Activated CD4-positive, alpha-beta memory T cell treated with anti-CD3 and anti-CD28 coated beads, Interleukin-2, amount 10 ng/mL, durations not matched to agents 7 days and 5 days (primary cell): ENCODE measurements at regions not wholly inside any gene's neighbourhood (a gene's known extent, or its start where the extent isn't known, plus 50 kb on each side); places are given as distances from the start of the nearest gene placed in this dataset.

Source experiments
- CTCF ChIA-PET: fragments of 350-600 bp; sonication (Branson Sonifier 250); formaldehyde crosslinking; loops from one replicate; lab custom pipeline; 2021; ENCODE audit warnings: antibody characterized with exemption, inconsistent platforms; lab: Charles Lee
- POLR2A ChIA-PET: fragments of 350-600 bp; sonication (Branson Sonifier 250); formaldehyde crosslinking; loops from one replicate; lab custom pipeline; 2021; ENCODE audit warnings: antibody characterized with exemption; lab: Charles Lee
- DNase-seq: peaks from one replicate; pipeline ENCODE4 v3.0.0-alpha.2; 2020
- H3K27ac Mint-ChIP-seq: one replicate; pipeline ENCODE4 v1.8.0; 2021; ENCODE audit warnings: mild to moderate bottlenecking, mixed read lengths
- H3K27me3 Mint-ChIP-seq: one replicate; pipeline ENCODE4 v1.8.0; 2021; ENCODE audit warnings: mixed read lengths
- H3K36me3 Mint-ChIP-seq: one replicate; pipeline ENCODE4 v1.8.0; 2021; ENCODE audit warnings: low read depth, mixed read lengths
- H3K4me1 Mint-ChIP-seq: one replicate; pipeline ENCODE4 v1.8.0; 2021; ENCODE audit warnings: mixed read lengths
- H3K4me3 Mint-ChIP-seq: one replicate; pipeline ENCODE4 v1.8.0; 2021; ENCODE audit warnings: mild to moderate bottlenecking, mixed read lengths
- H3K9me3 Mint-ChIP-seq: one replicate; pipeline ENCODE4 v1.8.0; 2021; ENCODE audit warnings: mixed read lengths

- CTCF ChIA-PET = no interaction called here
- Mint-ChIP-seq H3K4me3 (no peak overlapping the region), H3K27ac (no peak overlapping the region), H3K4me1 (no peaks in the 10 kb centered on the region), H3K36me3 (no peaks in the 10 kb centered on the region), H3K27me3 (no peaks in the 10 kb centered on the region), H3K9me3 (no peaks in the 10 kb centered on the region)
- DNase-seq = no peak
- POLR2A ChIA-PET = no interaction called here
Measured at GRCh38 chr9:79928661-79929223, 357.0 kb downstream of the TLE4 start.

- H3K4me3 Mint-ChIP-seq = no peak overlapping the region
- H3K27ac Mint-ChIP-seq = no peak overlapping the region
- H3K36me3 Mint-ChIP-seq = no peaks in the 10 kb centered on the region
- DNase-seq = no peak
- ChIA-PET CTCF (no interaction called here), POLR2A (no interaction called here)
- no peaks in the 10 kb centered on the region for H3K9me3 Mint-ChIP-seq
- no peaks in the 10 kb centered on the region for H3K4me1 Mint-ChIP-seq
- H3K27me3 Mint-ChIP-seq = no peaks in the 10 kb centered on the region
Measured at GRCh38 chr9:79925326-79925725, 353.6 kb downstream of the TLE4 start.

GRCh38 chr9:79924836-79925235 is 353.1 kb downstream of the TLE4 start:
- Mint-ChIP-seq H3K4me3 (no peak overlapping the region), H3K4me1 (no peaks in the 10 kb centered on the region), H3K27ac (no peak overlapping the region), H3K27me3 (no peaks in the 10 kb centered on the region), H3K9me3 (no peaks in the 10 kb centered on the region), H3K36me3 (no peaks in the 10 kb centered on the region)
- ChIA-PET CTCF (no interaction called here), POLR2A (no interaction called here)
- DNase-seq = no peak

DNA sequence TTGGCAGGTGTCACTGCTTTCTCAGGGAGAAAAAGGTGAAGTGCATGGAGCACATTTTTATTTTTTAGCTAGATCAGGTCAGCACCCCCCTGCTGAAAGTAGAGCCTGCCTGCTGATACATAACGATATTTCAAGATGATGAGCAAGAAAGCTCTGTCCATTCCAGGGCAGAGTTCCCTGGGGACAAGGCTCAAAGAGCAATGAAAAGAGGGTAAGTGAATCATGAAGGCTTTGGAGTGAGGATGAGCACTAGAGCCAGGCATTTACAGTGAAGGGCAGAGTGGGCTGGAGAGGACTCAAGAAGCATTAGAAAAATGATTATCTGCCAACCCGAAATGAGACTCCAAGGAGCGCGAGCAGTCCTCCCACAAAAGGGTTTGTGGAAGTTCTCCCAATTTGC is 345.7 kb downstream of the TLE4 start:
- POLR2A ChIA-PET = no interaction called here
- no peaks in the 10 kb centered on the region for H3K36me3 Mint-ChIP-seq

GRCh38 chr9:79913867-79914266 is 342.1 kb downstream of the TLE4 start:
- ChIA-PET CTCF (no interaction called here), POLR2A (no interaction called here)
- no peak overlapping the region for H3K27ac Mint-ChIP-seq
- no peaks in the 10 kb centered on the region for H3K36me3 Mint-ChIP-seq
- H3K27me3 Mint-ChIP-seq = peaks cover 2% of the 10 kb centered on the region
- no peaks in the 10 kb centered on the region for H3K4me1 Mint-ChIP-seq
- no peak for DNase-seq
- H3K4me3 Mint-ChIP-seq = no peak overlapping the region
- H3K9me3 Mint-ChIP-seq = no peaks in the 10 kb centered on the region

More for the DNA sequence above, 345.7 kb downstream of the TLE4 start:
- no peaks in the 10 kb centered on the region for H3K27me3 Mint-ChIP-seq
- H3K4me3 Mint-ChIP-seq = no peak overlapping the region
- CTCF ChIA-PET = no interaction called here
- no peaks in the 10 kb centered on the region for H3K9me3 Mint-ChIP-seq
- H3K4me1 Mint-ChIP-seq = no peaks in the 10 kb centered on the region
- no peak overlapping the region for H3K27ac Mint-ChIP-seq
- DNase-seq = no peak

DNA sequence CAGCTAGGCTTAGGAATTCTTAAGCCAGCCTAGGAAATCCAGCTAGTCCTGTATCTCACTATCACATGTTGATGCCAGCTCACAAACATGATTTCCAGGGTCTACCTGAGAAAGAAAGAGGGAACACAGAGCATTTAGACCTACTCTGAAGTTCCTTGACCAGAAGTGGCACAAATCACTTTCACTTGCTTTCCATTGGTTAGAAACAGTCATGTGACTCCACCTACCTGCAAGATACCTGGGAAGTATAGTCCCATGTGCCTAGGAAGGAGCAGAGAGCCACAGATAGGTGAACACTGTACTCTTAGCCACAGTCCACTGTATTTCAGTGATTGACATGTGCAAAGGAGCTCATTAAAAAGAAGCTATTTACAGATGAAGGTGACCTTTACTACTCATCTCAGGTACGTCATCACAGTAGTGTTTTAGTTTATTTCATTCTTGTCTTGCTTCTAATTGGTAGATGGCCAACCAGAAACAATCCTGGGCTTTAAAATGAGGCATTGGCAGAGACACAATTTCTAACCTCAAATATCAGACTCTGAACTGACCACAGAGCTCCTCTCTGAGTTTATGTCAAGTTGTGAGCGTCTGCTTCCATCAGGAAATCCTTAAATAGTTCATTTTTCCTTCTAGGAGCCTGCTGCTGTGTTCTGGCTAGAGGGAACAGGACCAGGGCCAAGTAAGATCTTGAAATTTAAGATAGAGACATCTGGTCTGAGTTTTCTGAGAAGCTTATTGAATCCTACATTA is 340.7 kb downstream of the TLE4 start:
- DNase-seq = no peak
- H3K4me1 Mint-ChIP-seq = no peaks in the 10 kb centered on the region
- H3K27me3 Mint-ChIP-seq = peaks cover 2% of the 10 kb centered on the region
- no peak overlapping the region for H3K27ac Mint-ChIP-seq
- CTCF ChIA-PET = interaction anchor here (0.9 kb wide), 1 partner anchor 11 kb away, joined by 3 read pairs; no protein-coding TSS in a partner anchor
- POLR2A ChIA-PET = no interaction called here
- H3K4me3 Mint-ChIP-seq = no peak overlapping the region
- H3K36me3 Mint-ChIP-seq = no peaks in the 10 kb centered on the region
- no peaks in the 10 kb centered on the region for H3K9me3 Mint-ChIP-seq

- no peaks in the 10 kb centered on the region for H3K36me3 Mint-ChIP-seq
- H3K4me3 Mint-ChIP-seq = no peak overlapping the region
- DNase-seq = no peak
- no peaks in the 10 kb centered on the region for H3K9me3 Mint-ChIP-seq
- H3K4me1 Mint-ChIP-seq = no peaks in the 10 kb centered on the region
- CTCF ChIA-PET = interaction anchor here (0.9 kb wide), 1 partner anchor 10 kb away, joined by 3 read pairs; no protein-coding TSS in a partner anchor
- POLR2A ChIA-PET = no interaction called here
- H3K27ac Mint-ChIP-seq = no peak overlapping the region
- H3K27me3 Mint-ChIP-seq = peaks cover 2% of the 10 kb centered on the region
Measured at GRCh38 chr9:79911724-79912123, 340.0 kb downstream of the TLE4 start.

DNA sequence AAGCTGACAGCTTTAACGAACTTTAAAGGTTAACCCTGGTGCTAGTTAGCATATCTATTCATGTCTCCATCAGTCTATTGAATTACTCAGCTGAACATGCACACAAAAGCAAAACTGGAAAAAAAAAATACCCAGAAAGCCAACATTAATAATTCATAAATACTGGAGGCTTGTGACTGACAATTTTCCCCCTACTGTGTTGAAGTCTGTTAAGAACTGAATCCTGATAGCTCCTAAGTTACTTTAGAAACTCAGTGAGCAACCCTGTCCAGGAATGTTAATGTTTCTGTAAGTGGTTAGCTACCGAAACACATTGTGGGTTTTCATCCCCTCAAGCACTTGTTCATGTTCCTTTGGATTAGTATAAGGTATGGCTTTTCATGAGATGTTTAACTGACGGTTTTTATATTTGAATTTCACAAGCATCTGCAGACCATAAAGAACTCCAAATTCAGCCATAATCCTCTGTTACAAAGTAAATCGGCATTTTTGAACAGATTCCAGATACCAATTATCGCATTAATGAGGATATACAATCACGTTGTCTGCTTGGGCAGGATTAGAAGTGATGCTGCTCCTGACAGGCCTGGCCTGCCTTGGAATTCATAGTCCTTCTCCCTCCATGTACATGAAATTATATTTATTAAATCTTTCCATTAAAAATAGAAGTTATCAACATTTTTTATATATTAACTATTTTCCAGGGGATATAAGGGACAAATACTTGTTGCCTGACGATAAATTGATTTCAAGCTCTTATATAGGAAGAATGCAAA is 331.2 kb downstream of the TLE4 start:
- Mint-ChIP-seq H3K4me1 (no peaks in the 10 kb centered on the region), H3K9me3 (no peaks in the 10 kb centered on the region), H3K4me3 (no peak overlapping the region), H3K27me3 (peaks cover 5% of the 10 kb centered on the region), H3K27ac (no peak overlapping the region), H3K36me3 (no peaks in the 10 kb centered on the region)
- DNase-seq = no peak
- ChIA-PET CTCF (no interaction called here), POLR2A (interaction anchor here (0.7 kb wide), 1 partner anchor 148 kb away, joined by 3 read pairs; no protein-coding TSS in a partner anchor)

DNA sequence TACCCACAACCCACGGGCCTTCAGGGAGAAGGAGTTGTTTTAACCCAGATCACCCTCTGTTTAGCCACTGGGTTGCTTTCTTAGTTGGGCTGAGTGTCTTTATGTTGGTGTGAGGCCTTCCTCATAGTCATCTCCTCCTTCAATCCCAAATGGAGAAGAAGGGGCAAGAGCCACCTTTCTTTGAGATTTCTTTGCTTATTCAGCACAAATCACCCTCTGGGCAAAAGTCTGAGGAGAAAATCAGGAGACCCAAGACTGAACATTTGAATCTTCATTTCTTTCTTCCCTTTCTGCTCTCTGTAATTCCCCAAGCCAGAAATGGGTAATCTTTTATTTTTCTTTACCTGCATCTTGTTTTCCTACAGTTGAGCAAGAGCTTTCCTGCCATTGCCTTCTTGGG is 329.0 kb downstream of the TLE4 start:
- H3K4me1 Mint-ChIP-seq = no peaks in the 10 kb centered on the region
- ChIA-PET POLR2A (no interaction called here), CTCF (interaction anchor here (1.2 kb wide), 1 partner anchor 11 kb away, joined by 3 read pairs; no protein-coding TSS in a partner anchor)
- DNase-seq = no peak
- no peak overlapping the region for H3K27ac Mint-ChIP-seq
- no peak overlapping the region for H3K4me3 Mint-ChIP-seq
- no peaks in the 10 kb centered on the region for H3K9me3 Mint-ChIP-seq
- peaks cover 2% of the 10 kb centered on the region for H3K27me3 Mint-ChIP-seq
- no peaks in the 10 kb centered on the region for H3K36me3 Mint-ChIP-seq

DNA sequence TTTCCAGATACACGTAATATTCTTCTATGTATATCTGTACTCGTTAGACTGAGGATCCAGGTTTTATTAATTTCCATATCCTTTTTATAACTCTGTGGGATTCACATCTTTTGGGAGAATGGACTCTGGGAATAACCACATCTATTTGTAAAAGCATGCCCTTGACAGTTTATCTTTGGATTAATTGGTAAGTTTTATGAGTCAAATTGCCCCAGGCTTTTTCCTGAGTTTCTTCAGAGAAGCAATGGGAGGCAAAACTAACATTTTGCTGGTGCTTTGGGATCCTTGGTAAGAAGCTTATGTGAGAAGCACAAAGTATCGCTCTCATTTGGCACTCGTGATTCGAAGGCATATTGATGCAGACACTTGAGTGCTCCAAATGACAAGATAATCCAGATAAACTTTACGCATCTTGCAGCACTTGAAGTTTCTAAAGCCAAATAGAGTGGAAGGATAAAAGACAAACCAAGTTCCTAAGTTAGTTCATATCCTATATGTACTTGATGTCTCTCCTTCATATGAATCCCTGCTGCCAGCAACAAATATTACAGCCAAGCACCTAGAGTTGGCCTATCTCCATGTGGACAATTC is 324.7 kb downstream of the TLE4 start:
- no peak for DNase-seq
- no peaks in the 10 kb centered on the region for H3K27me3 Mint-ChIP-seq
- no peaks in the 10 kb centered on the region for H3K36me3 Mint-ChIP-seq
- H3K4me1 Mint-ChIP-seq = no peaks in the 10 kb centered on the region
- CTCF ChIA-PET = no interaction called here
- H3K4me3 Mint-ChIP-seq = no peak overlapping the region
- POLR2A ChIA-PET = no interaction called here
- H3K9me3 Mint-ChIP-seq = no peaks in the 10 kb centered on the region
- no peak overlapping the region for H3K27ac Mint-ChIP-seq

DNA sequence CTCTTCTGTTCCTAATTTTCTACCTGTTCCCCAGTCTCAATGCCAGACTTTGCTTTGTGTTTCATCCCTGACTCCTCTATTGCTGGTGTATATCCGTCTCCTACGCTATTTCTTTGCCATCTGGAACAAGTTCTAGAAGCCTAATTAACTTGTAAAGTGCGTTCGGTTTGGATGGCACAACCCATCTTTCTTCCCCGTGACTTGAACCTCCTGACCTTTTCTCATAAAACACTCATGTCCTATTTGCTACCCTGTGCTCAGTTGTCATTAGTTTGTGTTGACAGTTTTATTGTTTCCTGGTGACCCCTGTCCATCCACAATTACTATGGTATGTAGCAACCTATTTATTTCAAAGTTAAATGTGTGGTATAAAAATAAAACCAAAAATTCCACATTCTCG is 323.5 kb downstream of the TLE4 start:
- ChIA-PET CTCF (no interaction called here), POLR2A (no interaction called here)
- H3K9me3 Mint-ChIP-seq = no peaks in the 10 kb centered on the region
- no peak overlapping the region for H3K27ac Mint-ChIP-seq
- no peaks in the 10 kb centered on the region for H3K4me1 Mint-ChIP-seq
- no peak overlapping the region for H3K4me3 Mint-ChIP-seq
- no peaks in the 10 kb centered on the region for H3K27me3 Mint-ChIP-seq
- H3K36me3 Mint-ChIP-seq = no peaks in the 10 kb centered on the region
- no peak for DNase-seq

GRCh38 chr9:79889369-79889768 is 317.6 kb downstream of the TLE4 start:
- H3K4me3 Mint-ChIP-seq = no peak overlapping the region
- no peak overlapping the region for H3K27ac Mint-ChIP-seq
- peaks cover 9% of the 10 kb centered on the region for H3K4me1 Mint-ChIP-seq
- H3K9me3 Mint-ChIP-seq = no peaks in the 10 kb centered on the region
- no peaks in the 10 kb centered on the region for H3K36me3 Mint-ChIP-seq
- ChIA-PET POLR2A (no interaction called here), CTCF (no interaction called here)
- no peak for DNase-seq
- no peaks in the 10 kb centered on the region for H3K27me3 Mint-ChIP-seq
